HepG2 (cell line): ENCODE measurements at regions not wholly inside any gene's neighbourhood (a gene's known extent, or its start where the extent isn't known, plus 50 kb on each side); places are given as distances from the start of the nearest gene placed in this dataset.

Experiments used
- ATAC-seq: fragments of 200-7000 bp; cut with Tn5 transposase; 3 replicates; pipeline ENCODE4 v1.9.1; 2020; ENCODE audit warnings: mild to moderate bottlenecking, moderate library complexity
- BruUV-seq: library from RNA; stranded (reverse); fragments of 400-500 nt; replicated peaks from 2 replicates; lab custom pipeline; 2021; lab: Mats Ljungman, UMichigan
- CTCF ChIA-PET: fragments of 300-600 bp; formaldehyde crosslinking; extraction: SDS; loops from one replicate; lab custom pipeline; 2021; ENCODE audit warnings: low total read pairs, inconsistent platforms, low intra/inter-chr PET ratio; lab: Yijun Ruan, JAX
- POLR2A ChIA-PET: fragments of 350-600 bp; sonication (Branson Sonifier 250); formaldehyde crosslinking; loops from one replicate; lab custom pipeline; 2020; ENCODE audit warnings: antibody characterized with exemption, inconsistent platforms; lab: Yijun Ruan, JAX
- DNase-seq: peaks from one replicate; pipeline ENCODE4 v3.0.0-alpha.2; 2015; ENCODE audit warnings: low spot score
- FAIRE-seq: peaks from 3 replicates; lab custom pipeline; 2011; peaks lifted over from hg19 to GRCh38; lab: Jason Lieb, UNC
- H2AFZ ChIP-seq: one replicate; pipeline ENCODE4 v1.6.1; 2011; ENCODE audit warnings: low read length, inconsistent platforms
- H3K27ac ChIP-seq: fragments of 300-600 bp; 3 replicates; pipeline ENCODE4 v1.8.0; 2011; ENCODE audit warnings: mixed run types, mild to moderate bottlenecking, mixed read lengths, low read length, inconsistent platforms; ENCODE audit not compliant: insufficient read depth; ENCODE audit errors: extremely low read length
- H3K27me3 ChIP-seq, 2 experiments: fragments of 200-600 bp in 1 of 2; 2 replicates in 1 of 2; 3 replicates in 1 of 2; pipeline versions ENCODE4 v1.6.0 to v1.8.0; 2011; ENCODE audit warnings: low read length in 2 of 2, mild to moderate bottlenecking in 2 of 2, moderate library complexity in 2 of 2, inconsistent platforms in 1 of 2; ENCODE audit not compliant: insufficient read depth in 2 of 2, control insufficient read depth in 1 of 2
- H3K36me3 ChIP-seq, 2 experiments: fragments of 200-600 bp in 1 of 2; replicated peaks in 1 of 2; 2 replicates in 1 of 2; 3 replicates in 1 of 2; pipeline versions ENCODE4 v1.5.1 to v1.8.0; 2011; ENCODE audit warnings: low read length in 2 of 2, inconsistent platforms in 1 of 2; ENCODE audit not compliant: insufficient read depth in 2 of 2, control insufficient read depth in 1 of 2
- H3K4me1 ChIP-seq: 2 replicates; pipeline ENCODE4 v1.5.1; 2012; ENCODE audit warnings: low read length, inconsistent platforms; ENCODE audit not compliant: insufficient read depth
- H3K4me2 ChIP-seq: 2 replicates; pipeline ENCODE4 v1.6.0; 2011; ENCODE audit warnings: low read depth, low read length, inconsistent platforms
- H3K4me3 ChIP-seq, 3 experiments: fragments of 200-600 bp in 1 of 3; sonication (generic), shearing (Covaris generic) in 1 of 3; replicated peaks in 1 of 3; 2 replicates each; pipeline ENCODE4 v1.5.1; 2011 to 2016; ENCODE audit warnings: low read length in 3 of 3, inconsistent platforms in 2 of 3, low read depth in 2 of 3, mild to moderate bottlenecking in 2 of 3, control low read depth in 1 of 3, mixed read lengths in 1 of 3; ENCODE audit not compliant: insufficient read depth in 1 of 3
- H3K79me2 ChIP-seq: one replicate; pipeline ENCODE4 v1.6.1; 2011; ENCODE audit warnings: low read length, inconsistent platforms; ENCODE audit not compliant: insufficient read depth
- H3K9ac ChIP-seq: 2 replicates; pipeline ENCODE4 v1.6.0; 2011; ENCODE audit warnings: mild to moderate bottlenecking, low read depth, low read length, inconsistent platforms; ENCODE audit not compliant: insufficient read depth
- H3K9me3 ChIP-seq: 2 replicates; pipeline ENCODE4 v1.5.1; 2012; ENCODE audit warnings: mild to moderate bottlenecking, low read length
- H4K20me1 ChIP-seq: 2 replicates; pipeline ENCODE4 v1.6.0; 2011; ENCODE audit warnings: inconsistent platforms, mild to moderate bottlenecking, low read length, moderate library complexity; ENCODE audit not compliant: insufficient read depth
- ADNP ChIP-seq: sonication (generic); formaldehyde crosslinking; IDR thresholded peaks from 2 replicates; pipeline ENCODE4 v1.4.0; 2020; ENCODE audit warnings: missing genetic modification reagents
- ARNTL ChIP-seq: sonication (generic); formaldehyde crosslinking; IDR thresholded peaks from 2 replicates; pipeline ENCODE4 v1.4.0; 2020; ENCODE audit warnings: mild to moderate bottlenecking, missing genetic modification reagents
- EHMT2 ChIP-seq: fragments of 200-600 bp; sonication (generic); IDR thresholded peaks from 2 replicates; pipeline ENCODE4 v1.7.0; 2017; ENCODE audit warnings: antibody characterized with exemption, low read depth, low read length, borderline replicate concordance
- MXD4 ChIP-seq: IDR thresholded peaks from 2 replicates; pipeline ENCODE4 v1.6.1; 2016; ENCODE audit warnings: mild to moderate bottlenecking, missing biosample characterization, missing genetic modification reagents
- RAD51 ChIP-seq: fragments of 450-650 bp; IDR thresholded peaks from 2 replicates; pipeline ENCODE4 v1.6.1; 2016; ENCODE audit warnings: borderline replicate concordance
- SATB2 ChIP-seq: sonication (generic); formaldehyde crosslinking; IDR thresholded peaks from 2 replicates; pipeline ENCODE4 v1.5.0; 2020; ENCODE audit warnings: missing genetic modification reagents
- SKI ChIP-seq: fragments of 450-650 bp; IDR thresholded peaks from one replicate; pipeline ENCODE4 v1.6.1; 2018; ENCODE audit warnings: mild to moderate bottlenecking; ENCODE audit not compliant: partially characterized antibody
- TERF1 ChIP-seq: sonication (generic); formaldehyde crosslinking; IDR thresholded peaks from 2 replicates; pipeline ENCODE4 v1.8.0; 2022; ENCODE audit warnings: mild to moderate bottlenecking, missing genetic modification reagents, moderate library complexity
- THAP8 ChIP-seq: sonication (generic); formaldehyde crosslinking; IDR thresholded peaks from 2 replicates; pipeline ENCODE4 v1.5.1; 2020; ENCODE audit warnings: missing genetic modification reagents, mild to moderate bottlenecking, borderline replicate concordance
- THYN1 ChIP-seq: sonication (generic); formaldehyde crosslinking; IDR thresholded peaks from 2 replicates; pipeline ENCODE4 v1.8.1; 2023; ENCODE audit warnings: low read depth, mild to moderate bottlenecking, moderate library complexity, missing genetic modification reagents, borderline replicate concordance
- ZBTB33 ChIP-seq: sonication (generic); formaldehyde crosslinking; IDR thresholded peaks from 2 replicates; pipeline ENCODE4 v1.4.0; 2020; ENCODE audit warnings: missing genetic modification reagents
- ZC3H4 ChIP-seq: sonication (generic); formaldehyde crosslinking; IDR thresholded peaks from 2 replicates; pipeline ENCODE4 v1.4.0; 2020; ENCODE audit warnings: missing genetic modification reagents, borderline replicate concordance
- ZFX ChIP-seq: sonication (generic); formaldehyde crosslinking; IDR thresholded peaks from 2 replicates; pipeline ENCODE4 v1.4.0; 2020; ENCODE audit warnings: mild to moderate bottlenecking, low read depth, missing genetic modification reagents, moderate library complexity
- ZNF225 ChIP-seq: sonication (generic); formaldehyde crosslinking; IDR thresholded peaks from 2 replicates; pipeline ENCODE4 v1.4.0; 2020; ENCODE audit warnings: mild to moderate bottlenecking, missing genetic modification reagents
- ZNF354B ChIP-seq: sonication (generic); formaldehyde crosslinking; IDR thresholded peaks from 2 replicates; pipeline ENCODE4 v1.8.0; 2022; ENCODE audit warnings: mild to moderate bottlenecking, missing genetic modification reagents
- ZNF790 ChIP-seq: sonication (generic); formaldehyde crosslinking; IDR thresholded peaks from 2 replicates; pipeline ENCODE4 v1.8.0; 2022; ENCODE audit warnings: missing genetic modification reagents, mild to moderate bottlenecking, borderline replicate concordance
- ZNF792 ChIP-seq: IDR thresholded peaks from 2 replicates; pipeline ENCODE4 v1.6.1; 2016
- in situ Hi-C: cut with HindIII; loops from 2 replicates; pipeline ENCODE4 v1.10.0; 2017; ENCODE audit warnings: low pct_unique_long_range_greater_than_20kb; ENCODE audit not compliant: extremely low pct_ligation_motif_present
- intact Hi-C: fragments of 100-400 bp; cut with micrococcal nuclease; formaldehyde crosslinking; loops from one replicate; pipeline ENCODE4 v1.10.0; 2022; ENCODE audit not compliant: unreplicated experiment

GRCh38 chr13:76361868-76362267, 524.3 kb downstream of the KCTD12 start:
- no peak for FAIRE-seq
- POLR2A ChIA-PET: no interaction called here

More at GRCh38 chr13:76361868-76362267, 524.3 kb downstream of the KCTD12 start:
- DNase-seq (no peak), ATAC-seq (no peak)
- no peak overlapping the region for H3K27ac ChIP-seq
- H3K9ac ChIP-seq: no peak overlapping the region
- H3K4me3 ChIP-seq: no peak overlapping the region
- no peaks in the 10 kb centered on the region for H4K20me1 ChIP-seq
- intact Hi-C loops: no loop called here
- no peaks in the 10 kb centered on the region for H3K36me3 ChIP-seq
- TF ChIP-seq THAP8 (CRISPR knock-in tag): no peak
- no peak for TF ChIP-seq ZNF225 (CRISPR knock-in tag)
- TF ChIP-seq THYN1 (CRISPR knock-in tag): no peak
- TF ChIP-seq ZC3H4: no peak
- no peak for TF ChIP-seq SATB2 (CRISPR knock-in tag)
- no peak for TF ChIP-seq ADNP
- TF ChIP-seq ARNTL (CRISPR knock-in tag): no peak
- TF ChIP-seq RAD51: no peak
- TF ChIP-seq ZBTB33: no peak
- no peak for TF ChIP-seq EHMT2
- no peak for TF ChIP-seq MXD4 (CRISPR knock-in tag)
- no peak for TF ChIP-seq ZNF792 (CRISPR knock-in tag)
- no peak for TF ChIP-seq TERF1 (CRISPR knock-in tag)
- TF ChIP-seq SKI: no peak
- TF ChIP-seq ZNF790: no peak
- TF ChIP-seq ZFX (CRISPR knock-in tag): no peak
- TF ChIP-seq ZNF354B (CRISPR knock-in tag): no peak
- H3K79me2 ChIP-seq: no peaks in the 10 kb centered on the region
- no peaks in the 10 kb centered on the region for H3K9me3 ChIP-seq
- no TSS peak for BruUV-seq
- H2AFZ ChIP-seq: no peak overlapping the region
- in situ Hi-C loops: no loop called here
- H3K4me1 ChIP-seq: no peaks in the 10 kb centered on the region
- no peaks in the 10 kb centered on the region for H3K27me3 ChIP-seq
- CTCF ChIA-PET: no interaction called here
- no peak overlapping the region for H3K4me2 ChIP-seq
